VCaP (cell line): ENCODE measurements at regions not wholly inside any gene's neighbourhood (a gene's known extent, or its start where the extent isn't known, plus 50 kb on each side); places are given as distances from the start of the nearest gene placed in this dataset.

ENCODE experiments used
- H3K27ac ChIP-seq: fragments of 450-650 bp; 2 replicates; pipeline ENCODE4 v1.5.1; 2017
- CTCF ChIP-seq: fragments of 450-650 bp; conservative IDR thresholded peaks from 2 replicates; pipeline ENCODE4 v1.5.1; 2017; ENCODE audit warnings: mild to moderate bottlenecking, moderate library complexity

DNA sequence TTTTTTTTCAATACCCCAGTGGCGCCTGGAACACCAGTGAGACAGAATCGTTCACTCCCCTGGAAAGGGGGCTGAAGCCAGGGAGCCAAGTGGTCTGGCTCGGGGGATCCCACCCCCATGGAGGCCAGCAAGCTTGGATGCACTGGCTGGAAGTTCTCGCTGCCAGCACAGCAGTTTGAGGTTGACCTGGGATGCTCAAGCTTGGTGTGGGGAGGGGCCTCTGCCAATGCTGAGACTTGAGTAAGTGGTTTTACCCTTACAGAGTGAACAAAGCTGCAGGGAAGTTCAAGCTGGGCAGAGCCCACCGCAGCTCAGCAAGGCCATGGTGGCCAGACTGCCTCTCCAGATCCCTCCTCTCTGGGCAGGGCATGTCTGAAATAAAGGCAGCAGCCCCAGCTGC is 276.2 kb upstream of the CNTN6 start:
- TF ChIP-seq CTCF = no peak
- no peak overlapping the region for H3K27ac ChIP-seq

DNA sequence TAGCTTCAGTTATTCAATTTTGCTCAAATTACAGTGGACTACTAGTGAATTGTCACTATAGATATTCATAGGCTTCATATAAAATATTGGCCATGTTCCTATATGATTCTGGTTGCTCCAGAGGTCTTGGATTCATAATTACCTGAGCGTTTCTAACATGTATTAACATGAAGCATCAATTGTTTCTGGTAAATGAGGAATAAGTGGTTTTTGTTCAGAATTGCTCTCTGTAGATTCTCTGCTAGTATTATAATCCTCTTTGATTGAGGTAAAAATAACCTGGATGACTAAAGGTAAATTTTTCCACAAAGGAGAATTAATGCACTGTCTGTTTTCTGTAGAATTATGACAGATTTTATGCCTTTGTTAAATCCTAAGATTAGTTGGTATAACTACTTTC is 258.1 kb upstream of the CNTN6 start:
- no peak for TF ChIP-seq CTCF
- no peak overlapping the region for H3K27ac ChIP-seq

GRCh38 chr3:835096-835495 is 257.7 kb upstream of the CNTN6 start:
- TF ChIP-seq CTCF = no peak
- H3K27ac ChIP-seq = no peak overlapping the region

GRCh38 chr3:839981-840380 is 252.8 kb upstream of the CNTN6 start:
- no peak for TF ChIP-seq CTCF
- no peak overlapping the region for H3K27ac ChIP-seq

- H3K27ac ChIP-seq = no peak overlapping the region
- TF ChIP-seq CTCF = peak; percentile 16; the same call in 1 of the 2 replicates
Measured at GRCh38 chr3:851098-851790, 241.6 kb upstream of the CNTN6 start.

DNA sequence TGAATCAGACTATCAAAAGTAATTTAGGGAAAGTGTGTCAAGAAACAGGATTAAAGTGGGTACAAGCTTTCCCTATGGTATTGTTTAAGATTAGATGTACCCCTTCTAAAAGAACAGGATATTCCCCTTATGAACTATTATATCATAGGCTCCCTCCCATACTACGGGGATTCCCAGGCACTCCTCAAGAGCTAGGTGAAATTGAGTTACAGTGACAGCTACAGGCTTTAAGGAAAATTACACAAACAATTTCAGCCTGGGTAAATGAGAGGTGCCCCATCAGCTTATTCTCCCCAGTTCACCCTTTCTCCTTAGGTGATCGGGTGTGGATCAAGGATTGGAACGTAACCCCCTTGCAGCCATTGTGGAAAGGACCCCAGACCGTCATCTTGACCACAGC is 240.8 kb upstream of the CNTN6 start:
- no peak overlapping the region for H3K27ac ChIP-seq
- TF ChIP-seq CTCF = peak; percentile 46

DNA sequence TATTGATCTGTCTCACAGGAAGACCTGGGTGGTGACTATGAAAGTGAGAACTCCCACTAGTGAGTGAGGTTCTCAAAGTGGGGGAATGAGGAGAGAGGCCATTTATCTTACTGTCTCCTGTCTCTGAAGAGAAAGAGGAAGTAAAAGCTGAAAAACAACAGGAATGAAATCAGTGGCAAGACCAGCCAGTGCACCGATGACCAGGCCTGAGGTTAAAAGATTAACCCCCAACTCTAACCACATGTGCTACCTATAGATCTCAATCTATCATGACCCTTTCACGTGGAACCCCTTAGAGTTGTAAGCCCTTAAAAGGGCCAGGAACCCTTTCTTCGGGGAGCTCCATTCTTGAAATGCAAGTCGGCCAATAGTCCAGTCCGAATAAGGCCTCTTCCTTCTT is 239.3 kb upstream of the CNTN6 start:
- no peak overlapping the region for H3K27ac ChIP-seq
- TF ChIP-seq CTCF = no peak
